Mammary epithelial cell (primary cell): ENCODE measurements at regions not wholly inside any gene's neighbourhood (a gene's known extent, or its start where the extent isn't known, plus 50 kb on each side); places are given as distances from the start of the nearest gene placed in this dataset.

Experiments used
- CTCF ChIP-seq, 2 donors: IDR thresholded peaks in 1 of 2; conservative IDR thresholded peaks in 1 of 2; 2 replicates each; pipeline ENCODE4 v1.5.1; 2011 to 2012; ENCODE audit warnings: inconsistent platforms in 2 of 2, low read length in 2 of 2, mild to moderate bottlenecking in 2 of 2, control low read depth in 1 of 2, low read depth in 1 of 2; ENCODE audit not compliant: insufficient read depth in 1 of 2; ENCODE audit errors: extremely low read depth in 1 of 2
- EZH2 ChIP-seq: IDR thresholded peaks from 2 replicates; pipeline ENCODE4 v1.6.1; 2012; ENCODE audit warnings: low read length, inconsistent platforms, borderline replicate concordance

GRCh38 chr6:24009319-24009718, 116.7 kb upstream of the NRSN1 start:
- TF ChIP-seq EZH2 (no peak), CTCF (conservative IDR thresholded peaks at IDR 0.05 in 1 of 2, IDR thresholded peaks at IDR 0.05 in 1 of 2; ENCODE audit: extremely low read depth in 1 of 2, insufficient read depth in 1 of 2, low read depth in 1 of 2, low read length in 2 of 2) (no peak)
